ENCODE measurements at regions not wholly inside any gene's neighbourhood (a gene's known extent, or its start where the extent isn't known, plus 50 kb on each side); places are given as distances from the start of the nearest gene placed in this dataset.

DNA sequence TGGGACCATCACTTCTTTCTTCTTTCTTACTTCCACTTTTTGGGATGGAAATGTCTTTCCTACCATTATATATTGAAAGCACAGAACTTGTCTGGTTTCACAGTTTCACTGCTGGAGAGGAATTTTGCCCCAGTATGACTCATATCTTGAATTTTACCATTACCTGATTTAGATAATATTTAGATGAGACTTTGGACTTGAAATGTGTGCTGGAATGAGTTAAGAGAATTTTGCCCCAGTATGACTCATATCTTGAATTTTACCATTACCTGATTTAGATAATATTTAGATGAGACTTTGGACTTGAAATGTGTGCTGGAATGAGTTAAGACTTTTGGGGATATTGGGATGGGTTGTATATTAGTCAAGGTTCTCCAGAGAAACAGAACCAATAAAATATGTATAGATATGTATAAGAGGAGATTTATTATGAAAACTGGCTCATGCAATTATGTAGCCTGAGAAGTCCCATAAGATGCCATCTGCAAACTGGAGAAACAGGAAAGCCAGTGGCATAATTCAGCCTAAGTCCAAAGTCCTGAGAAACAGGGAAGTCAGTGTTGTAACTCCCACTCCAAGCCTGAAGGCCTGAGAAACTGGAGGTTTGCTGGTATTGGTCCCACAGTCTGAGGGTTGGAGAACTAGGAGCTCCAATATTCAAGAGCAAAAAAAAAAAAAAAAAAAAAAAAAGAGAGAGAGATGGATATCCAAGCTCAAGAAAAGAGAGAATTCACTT, 1029.2 kb downstream of the EPHA3 start (continued):
- TF ChIP-seq, protein P1, sequence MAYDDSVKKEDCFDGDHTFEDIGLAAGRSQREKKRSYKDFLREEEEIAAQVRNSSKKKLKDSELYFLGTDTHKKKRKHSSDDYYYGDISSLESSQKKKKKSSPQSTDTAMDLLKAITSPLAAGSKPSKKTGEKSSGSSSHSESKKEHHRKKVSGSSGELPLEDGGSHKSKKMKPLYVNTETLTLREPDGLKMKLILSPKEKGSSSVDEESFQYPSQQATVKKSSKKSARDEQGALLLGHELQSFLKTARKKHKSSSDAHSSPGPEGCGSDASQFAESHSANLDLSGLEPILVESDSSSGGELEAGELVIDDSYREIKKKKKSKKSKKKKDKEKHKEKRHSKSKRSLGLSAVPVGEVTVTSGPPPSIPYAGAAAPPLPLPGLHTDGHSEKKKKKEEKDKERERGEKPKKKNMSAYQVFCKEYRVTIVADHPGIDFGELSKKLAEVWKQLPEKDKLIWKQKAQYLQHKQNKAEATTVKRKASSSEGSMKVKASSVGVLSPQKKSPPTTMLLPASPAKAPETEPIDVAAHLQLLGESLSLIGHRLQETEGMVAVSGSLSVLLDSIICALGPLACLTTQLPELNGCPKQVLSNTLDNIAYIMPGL (CRISPR knock-in tag; IDR thresholded peaks at IDR 0.05), result no peak
- TF ChIP-seq, protein P2, sequence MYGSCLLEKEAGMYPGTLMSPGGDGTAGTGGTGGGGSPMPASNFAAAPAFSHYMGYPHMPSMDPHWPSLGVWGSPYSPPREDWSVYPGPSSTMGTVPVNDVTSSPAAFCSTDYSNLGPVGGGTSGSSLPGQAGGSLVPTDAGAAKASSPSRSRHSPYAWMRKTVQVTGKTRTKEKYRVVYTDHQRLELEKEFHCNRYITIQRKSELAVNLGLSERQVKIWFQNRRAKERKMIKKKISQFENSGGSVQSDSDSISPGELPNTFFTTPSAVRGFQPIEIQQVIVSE (CRISPR knock-in tag; IDR thresholded peaks at IDR 0.05; ENCODE audit: borderline replicate concordance), result no peak
- no peak for TF ChIP-seq RELA (CRISPR knock-in tag; IDR thresholded peaks at IDR 0.05; ENCODE audit: borderline replicate concordance)
- no peak for TF ChIP-seq SMAD4 (CRISPR knock-in tag; IDR thresholded peaks at IDR 0.05)
- TF ChIP-seq, protein P3, sequence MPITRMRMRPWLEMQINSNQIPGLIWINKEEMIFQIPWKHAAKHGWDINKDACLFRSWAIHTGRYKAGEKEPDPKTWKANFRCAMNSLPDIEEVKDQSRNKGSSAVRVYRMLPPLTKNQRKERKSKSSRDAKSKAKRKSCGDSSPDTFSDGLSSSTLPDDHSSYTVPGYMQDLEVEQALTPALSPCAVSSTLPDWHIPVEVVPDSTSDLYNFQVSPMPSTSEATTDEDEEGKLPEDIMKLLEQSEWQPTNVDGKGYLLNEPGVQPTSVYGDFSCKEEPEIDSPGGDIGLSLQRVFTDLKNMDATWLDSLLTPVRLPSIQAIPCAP (CRISPR knock-in tag; IDR thresholded peaks at IDR 0.05), result no peak
- TF ChIP-seq, protein P4, sequence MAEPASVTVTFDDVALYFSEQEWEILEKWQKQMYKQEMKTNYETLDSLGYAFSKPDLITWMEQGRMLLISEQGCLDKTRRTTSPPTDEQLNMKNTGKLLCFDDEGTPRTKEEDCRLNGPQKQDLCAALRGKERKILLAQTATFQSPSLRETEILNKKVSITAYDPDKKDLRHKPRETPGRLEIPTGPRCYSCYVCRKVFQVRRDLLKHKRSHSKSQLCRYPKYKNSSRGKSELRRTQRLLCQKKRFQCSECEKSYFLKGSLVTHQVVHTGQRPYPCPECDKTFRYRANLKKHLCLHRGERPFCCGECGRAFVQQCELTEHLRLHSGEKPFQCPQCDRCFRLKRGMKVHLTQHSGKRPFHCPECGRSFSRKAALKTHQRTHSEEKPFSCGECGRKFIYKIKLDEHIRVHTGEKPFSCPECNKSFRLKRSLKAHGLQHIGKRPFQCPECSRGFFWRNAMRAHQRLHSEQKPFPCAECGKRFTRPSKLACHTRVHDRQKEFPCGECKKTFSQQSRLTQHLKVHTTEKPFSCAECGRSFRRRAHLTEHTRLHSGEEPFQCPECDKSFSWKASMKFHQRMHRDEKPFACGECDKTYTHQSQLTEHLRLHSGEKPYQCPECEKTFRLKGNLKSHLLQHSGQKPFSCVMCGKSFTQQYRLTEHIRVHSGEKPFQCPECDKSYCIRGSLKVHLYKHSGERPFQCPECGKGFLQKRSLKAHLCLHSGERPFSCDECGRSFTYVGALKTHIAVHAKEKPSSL (CRISPR knock-in tag; conservative IDR thresholded peaks at IDR 0.05), result no peak
- TF ChIP-seq CREB1 (CRISPR knock-in tag; IDR thresholded peaks at IDR 0.05), result no peak
- TF ChIP-seq, protein P5, sequence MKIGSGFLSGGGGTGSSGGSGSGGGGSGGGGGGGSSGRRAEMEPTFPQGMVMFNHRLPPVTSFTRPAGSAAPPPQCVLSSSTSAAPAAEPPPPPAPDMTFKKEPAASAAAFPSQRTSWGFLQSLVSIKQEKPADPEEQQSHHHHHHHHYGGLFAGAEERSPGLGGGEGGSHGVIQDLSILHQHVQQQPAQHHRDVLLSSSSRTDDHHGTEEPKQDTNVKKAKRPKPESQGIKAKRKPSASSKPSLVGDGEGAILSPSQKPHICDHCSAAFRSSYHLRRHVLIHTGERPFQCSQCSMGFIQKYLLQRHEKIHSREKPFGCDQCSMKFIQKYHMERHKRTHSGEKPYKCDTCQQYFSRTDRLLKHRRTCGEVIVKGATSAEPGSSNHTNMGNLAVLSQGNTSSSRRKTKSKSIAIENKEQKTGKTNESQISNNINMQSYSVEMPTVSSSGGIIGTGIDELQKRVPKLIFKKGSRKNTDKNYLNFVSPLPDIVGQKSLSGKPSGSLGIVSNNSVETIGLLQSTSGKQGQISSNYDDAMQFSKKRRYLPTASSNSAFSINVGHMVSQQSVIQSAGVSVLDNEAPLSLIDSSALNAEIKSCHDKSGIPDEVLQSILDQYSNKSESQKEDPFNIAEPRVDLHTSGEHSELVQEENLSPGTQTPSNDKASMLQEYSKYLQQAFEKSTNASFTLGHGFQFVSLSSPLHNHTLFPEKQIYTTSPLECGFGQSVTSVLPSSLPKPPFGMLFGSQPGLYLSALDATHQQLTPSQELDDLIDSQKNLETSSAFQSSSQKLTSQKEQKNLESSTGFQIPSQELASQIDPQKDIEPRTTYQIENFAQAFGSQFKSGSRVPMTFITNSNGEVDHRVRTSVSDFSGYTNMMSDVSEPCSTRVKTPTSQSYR (CRISPR knock-in tag; IDR thresholded peaks at IDR 0.05), result no peak
- no peak for TF ChIP-seq TCF7 (CRISPR knock-in tag; IDR thresholded peaks at IDR 0.05; ENCODE audit: low read depth)
- no peak for TF ChIP-seq ZNF423 (CRISPR knock-in tag; IDR thresholded peaks at IDR 0.05)
- TF ChIP-seq, protein P6, sequence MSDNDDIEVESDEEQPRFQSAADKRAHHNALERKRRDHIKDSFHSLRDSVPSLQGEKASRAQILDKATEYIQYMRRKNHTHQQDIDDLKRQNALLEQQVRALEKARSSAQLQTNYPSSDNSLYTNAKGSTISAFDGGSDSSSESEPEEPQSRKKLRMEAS (CRISPR knock-in tag; IDR thresholded peaks at IDR 0.05), result no peak
- TF ChIP-seq, protein P7, sequence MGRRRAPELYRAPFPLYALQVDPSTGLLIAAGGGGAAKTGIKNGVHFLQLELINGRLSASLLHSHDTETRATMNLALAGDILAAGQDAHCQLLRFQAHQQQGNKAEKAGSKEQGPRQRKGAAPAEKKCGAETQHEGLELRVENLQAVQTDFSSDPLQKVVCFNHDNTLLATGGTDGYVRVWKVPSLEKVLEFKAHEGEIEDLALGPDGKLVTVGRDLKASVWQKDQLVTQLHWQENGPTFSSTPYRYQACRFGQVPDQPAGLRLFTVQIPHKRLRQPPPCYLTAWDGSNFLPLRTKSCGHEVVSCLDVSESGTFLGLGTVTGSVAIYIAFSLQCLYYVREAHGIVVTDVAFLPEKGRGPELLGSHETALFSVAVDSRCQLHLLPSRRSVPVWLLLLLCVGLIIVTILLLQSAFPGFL (CRISPR knock-in tag; IDR thresholded peaks at IDR 0.05; ENCODE audit: borderline replicate concordance), result no peak
- no peak for TF ChIP-seq NFATC4 (CRISPR knock-in tag; IDR thresholded peaks at IDR 0.05)
- TF ChIP-seq ZNF416 (CRISPR knock-in tag; IDR thresholded peaks at IDR 0.05), result no peak
- no peak for TF ChIP-seq PRRX2 (CRISPR knock-in tag; IDR thresholded peaks at IDR 0.05)
- no peak for TF ChIP-seq JUN (CRISPR knock-in tag; IDR thresholded peaks at IDR 0.05)

Data from WTC11 (cell line).